Urothelium cell line (cell line): ENCODE measurements at regions not wholly inside any gene's neighbourhood (a gene's known extent, or its start where the extent isn't known, plus 50 kb on each side); places are given as distances from the start of the nearest gene placed in this dataset.

ENCODE experiments used
- DNase-seq: peaks from one replicate; pipeline ENCODE4 v3.0.0; 2011; ENCODE audit warnings: low spot score, mixed read lengths
- FAIRE-seq: peaks from 2 replicates; lab custom pipeline; 2011; peaks lifted over from hg19 to GRCh38; lab: Jason Lieb, UNC

DNA sequence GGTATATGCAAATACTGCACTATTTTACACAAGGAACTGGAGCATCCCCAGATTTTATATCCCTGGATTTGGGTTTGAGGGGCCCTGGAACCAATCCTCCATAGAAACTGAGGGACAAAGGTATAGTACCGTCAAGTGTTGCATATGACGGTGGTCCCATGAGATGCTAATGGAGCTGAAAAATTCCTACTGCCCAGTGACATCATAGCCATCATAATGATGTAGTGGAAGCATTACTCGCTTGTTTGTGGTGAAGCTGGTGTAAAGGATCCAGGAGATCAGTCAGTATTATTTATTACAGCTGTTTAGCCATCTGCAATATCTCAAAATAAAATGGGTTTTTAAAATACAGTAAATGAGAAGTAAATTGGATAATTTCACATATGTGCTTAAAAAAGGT lies 496.6 kb upstream of the HS6ST1 start:
- DNase-seq (no peak), FAIRE-seq (no peak)

DNA sequence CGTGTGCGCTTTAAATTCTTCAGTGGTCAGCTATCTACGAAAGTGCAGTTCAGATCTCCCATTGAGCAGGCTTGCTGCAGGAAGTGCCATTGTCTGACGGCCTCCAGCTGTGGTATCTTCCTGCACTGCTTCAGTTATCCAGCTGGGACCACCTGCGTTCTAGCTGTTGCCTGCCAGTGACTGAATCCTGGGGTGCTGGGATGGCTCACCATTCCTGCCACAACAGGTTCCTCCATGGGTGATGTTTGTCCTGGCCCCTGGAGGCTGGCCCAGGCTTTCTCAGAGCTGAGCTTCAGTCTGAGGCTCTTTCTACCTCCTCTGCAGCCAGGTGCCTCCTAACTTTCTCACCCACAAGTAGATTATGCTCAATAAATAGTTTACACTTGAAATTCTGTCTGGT lies 498.5 kb upstream of the HS6ST1 start:
- no peak for DNase-seq
- no peak for FAIRE-seq

DNA sequence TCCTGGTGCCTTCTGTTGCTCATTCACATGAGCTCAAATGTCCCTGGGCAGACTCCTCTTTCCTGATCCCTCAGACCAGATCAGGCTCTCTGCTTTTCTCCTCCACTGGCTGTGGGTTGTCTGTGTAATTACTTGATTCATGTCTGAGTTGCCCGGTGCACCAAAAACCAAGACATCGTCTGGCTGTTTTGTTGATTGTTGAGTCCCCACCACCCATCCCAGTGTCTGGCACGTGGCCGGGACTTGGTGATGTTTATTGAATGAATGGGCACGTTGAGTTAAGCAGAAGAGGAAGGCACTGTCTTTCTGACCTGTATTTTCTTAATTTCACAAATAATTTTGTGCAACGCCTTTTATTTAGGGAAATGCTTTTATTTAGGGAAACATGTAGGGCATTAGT lies 499.1 kb upstream of the HS6ST1 start:
- FAIRE-seq (no peak), DNase-seq (no peak)

- FAIRE-seq = no peak
- DNase-seq = no peak
Observed at GRCh38 chr2:128818248-128818647, 499.6 kb upstream of the HS6ST1 start.

DNA sequence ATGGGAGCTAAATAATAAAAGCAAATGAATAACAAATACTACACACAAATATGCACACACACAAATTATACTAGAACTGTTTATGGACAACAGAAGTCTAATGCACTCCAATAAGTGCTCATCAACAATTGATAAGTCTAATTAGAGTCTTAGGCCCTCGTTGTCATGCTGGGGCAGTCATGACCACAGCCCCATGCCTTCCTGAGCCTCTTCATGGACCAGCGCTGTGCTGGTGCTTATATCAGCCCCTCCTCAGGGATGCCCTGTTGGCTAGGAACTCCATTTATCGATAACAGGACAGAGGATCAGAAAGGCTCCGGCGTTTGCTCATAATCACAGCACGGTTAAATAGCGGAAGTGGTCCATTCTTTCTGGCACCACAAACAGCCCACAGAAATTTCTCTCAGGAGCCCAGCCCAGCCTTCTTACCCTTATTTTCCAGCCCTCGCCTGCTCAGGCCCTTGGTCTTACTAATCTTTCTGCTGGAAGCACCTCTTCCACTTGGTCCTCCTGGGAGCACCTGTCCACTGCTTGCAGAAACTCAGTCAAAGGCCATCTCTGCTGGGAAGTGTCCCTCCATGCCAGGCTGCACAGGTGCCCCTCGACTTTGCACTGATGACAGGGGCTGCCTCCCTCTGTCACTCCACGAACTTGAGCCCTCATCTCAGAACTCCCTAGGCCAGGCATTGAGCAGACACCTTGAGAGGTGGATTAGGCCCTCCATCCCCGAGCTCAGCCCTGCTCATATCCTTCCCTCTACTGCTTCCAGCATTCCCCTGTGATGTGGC lies 500.2 kb upstream of the HS6ST1 start:
- FAIRE-seq (no peak), DNase-seq (no peak)

DNA sequence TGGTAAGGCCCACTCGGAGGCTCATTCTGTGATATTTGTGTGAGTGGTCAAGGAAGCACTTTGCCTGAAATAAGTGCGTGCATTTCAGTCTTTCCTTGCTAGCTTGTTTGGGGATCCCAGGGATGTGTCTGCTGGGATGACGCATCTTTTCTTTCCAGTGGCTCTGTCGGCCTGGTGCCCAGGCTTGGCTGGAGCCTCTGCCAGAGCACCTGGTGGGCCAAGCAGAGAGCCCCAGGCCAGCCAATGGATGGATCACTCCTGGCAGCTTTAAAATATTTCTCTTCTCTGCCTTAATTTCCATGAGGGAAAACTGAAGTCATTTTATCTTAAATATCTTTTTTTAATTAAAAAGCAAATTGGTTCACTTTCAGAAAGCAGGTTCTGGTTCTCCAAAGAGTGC lies 501.8 kb upstream of the HS6ST1 start:
- no peak for FAIRE-seq
- no peak for DNase-seq

GRCh38 chr2:128821010-128821409 lies 502.3 kb upstream of the HS6ST1 start:
- FAIRE-seq = no peak

DNA sequence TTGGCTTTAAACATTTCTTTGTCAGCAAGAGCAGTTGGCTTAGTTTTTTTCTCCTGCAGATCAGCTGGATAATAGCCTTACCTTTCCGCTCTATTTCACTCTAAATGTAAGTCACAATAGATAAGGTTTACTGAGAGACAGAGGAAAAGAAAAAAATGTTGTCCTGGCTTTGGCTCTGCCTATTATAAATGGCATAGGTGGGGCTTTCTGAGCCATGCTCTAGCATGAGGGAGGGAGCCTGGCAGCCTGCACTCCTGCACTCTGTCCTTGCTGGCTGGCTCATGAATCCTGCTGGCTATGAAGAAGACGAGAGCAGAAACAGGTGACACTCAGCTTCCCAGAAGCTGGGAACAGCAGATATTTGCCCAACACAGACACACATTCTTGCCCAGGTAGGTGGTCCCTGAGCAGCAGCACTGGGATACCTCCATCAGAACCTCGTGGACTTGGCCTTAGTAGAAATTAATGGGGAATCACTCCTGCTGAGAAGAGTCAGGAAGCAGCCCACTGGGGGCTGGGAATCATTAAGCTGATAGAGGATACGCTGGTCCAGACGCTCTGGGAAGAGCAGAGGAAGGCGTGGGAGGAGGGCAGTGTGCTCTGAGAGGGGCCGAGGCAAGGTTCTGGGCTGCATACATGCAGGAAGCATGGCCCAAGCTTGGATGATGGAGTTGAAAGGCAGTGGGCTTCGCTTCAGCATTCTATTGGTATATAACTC lies 514.4 kb upstream of the HS6ST1 start:
- no peak for FAIRE-seq
- DNase-seq = no peak

More at GRCh38 chr2:128821010-128821409, 502.3 kb upstream of the HS6ST1 start:
- no peak for DNase-seq

DNA sequence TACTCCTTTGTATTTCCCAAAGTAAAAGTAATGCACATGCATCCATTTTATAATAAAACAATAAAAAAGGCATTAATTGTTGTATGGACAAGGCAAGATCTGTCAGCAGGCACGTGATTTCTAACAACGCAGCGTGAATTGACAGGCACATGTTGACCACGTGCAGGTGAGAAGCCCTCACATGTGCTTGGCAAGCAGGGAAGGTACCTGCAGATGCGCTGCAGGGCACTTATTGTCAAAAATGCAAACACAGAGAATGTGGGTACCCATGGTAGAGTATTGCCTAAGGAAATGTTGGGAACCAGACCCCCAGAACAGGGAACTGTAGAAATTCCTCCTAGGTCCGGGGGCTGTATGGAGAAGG lies 515.0 kb upstream of the HS6ST1 start:
- FAIRE-seq (no peak), DNase-seq (no peak)

- no peak for DNase-seq
- no peak for FAIRE-seq
Observed at GRCh38 chr2:128834207-128834879, 515.7 kb upstream of the HS6ST1 start.

DNA sequence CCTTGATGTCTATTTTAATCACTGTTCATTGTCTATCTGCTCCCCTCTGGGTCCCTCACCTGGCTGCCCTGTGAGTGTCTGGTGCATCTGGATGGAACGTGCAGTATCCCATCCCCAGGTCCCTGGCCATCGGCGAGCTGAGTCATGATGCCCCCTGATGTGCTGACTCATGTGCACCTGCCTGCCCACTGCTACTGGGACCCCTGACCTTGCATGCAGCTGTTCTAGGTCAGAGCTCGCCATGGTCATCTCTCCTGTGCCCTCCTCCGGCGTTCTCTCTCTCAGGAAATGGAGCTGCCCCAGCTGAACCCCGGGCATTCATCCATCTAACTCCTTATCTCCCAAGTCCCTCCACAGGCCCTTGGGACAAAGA lies 516.2 kb upstream of the HS6ST1 start:
- DNase-seq (no peak), FAIRE-seq (no peak)

- DNase-seq = no peak
- FAIRE-seq = no peak
Observed at GRCh38 chr2:128835342-128835855, 516.7 kb upstream of the HS6ST1 start.

GRCh38 chr2:128835974-128836373 lies 517.3 kb upstream of the HS6ST1 start:
- DNase-seq (no peak), FAIRE-seq (no peak)

GRCh38 chr2:128836559-128837100 lies 518.0 kb upstream of the HS6ST1 start:
- DNase-seq = no peak
- no peak for FAIRE-seq

DNA sequence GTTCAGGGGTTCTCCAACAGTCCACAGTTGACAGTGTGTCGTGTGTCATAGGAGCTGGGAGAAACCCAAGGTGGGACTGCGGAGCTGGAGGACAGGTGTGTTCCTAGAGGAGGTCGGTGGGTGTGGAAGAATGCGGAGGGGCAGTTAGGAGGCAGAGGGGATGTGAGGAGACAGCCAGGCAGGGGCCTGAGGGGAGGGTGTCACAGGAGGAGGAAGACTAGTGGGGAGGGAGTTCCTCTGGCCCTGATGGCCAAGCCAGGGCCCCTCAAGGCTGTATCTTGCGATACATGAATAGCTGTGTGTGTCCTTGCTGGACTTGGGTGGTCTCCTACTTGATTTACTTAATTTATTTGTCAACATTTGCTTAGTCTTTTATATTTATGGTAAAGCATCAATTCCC lies 519.6 kb upstream of the HS6ST1 start:
- FAIRE-seq (no peak), DNase-seq (no peak)

- DNase-seq (no peak), FAIRE-seq (no peak)
Observed at GRCh38 chr2:128841803-128842202, 523.1 kb upstream of the HS6ST1 start.

GRCh38 chr2:128867311-128867710 lies 548.6 kb upstream of the HS6ST1 start:
- FAIRE-seq (no peak), DNase-seq (no peak)

- DNase-seq = no peak
Observed at GRCh38 chr2:128867936-128868636, 549.4 kb upstream of the HS6ST1 start.

GRCh38 chr2:128868686-128869551 lies 550.3 kb upstream of the HS6ST1 start:
- DNase-seq (peak; percentile 36), FAIRE-seq (peak; percentile 67)

More at GRCh38 chr2:128867936-128868636, 549.4 kb upstream of the HS6ST1 start:
- no peak for FAIRE-seq

DNA sequence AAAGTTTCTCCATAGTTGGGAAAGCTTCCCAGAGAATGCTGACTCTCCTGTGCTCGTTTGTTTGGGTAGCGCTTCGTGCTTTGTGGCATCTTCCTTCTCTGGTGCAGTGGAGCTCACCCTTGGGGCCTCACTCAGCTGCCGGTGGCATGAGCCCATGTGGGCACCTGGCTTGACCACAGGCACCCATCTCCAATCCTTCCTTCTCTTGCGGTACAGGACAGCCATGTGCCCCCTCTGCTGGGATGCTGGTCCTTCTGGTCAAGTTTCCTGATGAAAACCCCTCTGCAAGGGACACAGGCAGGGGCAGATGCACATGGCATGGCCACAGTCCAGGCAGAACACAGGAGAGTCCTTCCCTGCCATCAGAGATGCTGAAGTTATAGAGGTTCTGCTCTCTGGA lies 555.9 kb upstream of the HS6ST1 start:
- FAIRE-seq (no peak), DNase-seq (no peak)
